ENCODE measurements at regions not wholly inside any gene's neighbourhood (a gene's known extent, or its start where the extent isn't known, plus 50 kb on each side); places are given as distances from the start of the nearest gene placed in this dataset.

DNA sequence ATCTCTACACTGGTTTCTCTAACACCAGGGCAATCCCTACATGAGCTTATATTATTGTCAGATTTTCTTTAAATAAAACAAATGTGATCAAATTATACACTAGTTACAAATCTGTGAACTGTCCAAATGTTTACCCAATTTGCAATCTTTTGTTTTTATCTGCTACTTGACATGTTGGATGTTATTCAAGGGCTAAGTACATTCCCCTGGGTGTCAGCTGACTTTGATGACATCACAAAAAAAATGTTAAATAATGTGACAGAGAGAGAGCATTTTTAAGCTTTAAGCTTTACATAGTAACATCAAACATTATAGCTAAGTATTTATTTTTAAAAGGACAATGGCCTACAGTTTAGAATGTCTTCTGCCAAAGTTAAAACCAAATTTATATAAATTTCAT is 431.3 kb upstream of the PKN2 start:
- CTCF ChIA-PET: no interaction called here
- intact Hi-C loops (cut with micrococcal nuclease; ENCODE audit: unreplicated experiment): no loop called here
- POLR2A ChIA-PET (ENCODE audit: low non-redundant PET): no interaction called here
- Histone ChIP-seq H3K27me3 (replicated peaks; ENCODE audit: insufficient read depth, low read depth, low read length, poor library complexity) (no peaks in the 10 kb centered on the region), H3K4me3 (ENCODE audit: low read depth, low read length, poor library complexity, severe bottlenecking) (no peak overlapping the region), H3K4me1 (ENCODE audit: insufficient read depth, low read length, poor library complexity, severe bottlenecking) (no peaks in the 10 kb centered on the region), H3K27ac (ENCODE audit: low read depth, low read length, poor library complexity, severe bottlenecking) (no peak overlapping the region), H3K9me3 (ENCODE audit: low read depth, low read length, poor library complexity, severe bottlenecking) (no peaks in the 10 kb centered on the region), H3K36me3 (ENCODE audit: insufficient read depth, low read length, poor library complexity, severe bottlenecking) (no peaks in the 10 kb centered on the region)
- DNase-seq (ENCODE audit: low spot score): no peak
- no peak for TF ChIP-seq EZH2 (IDR thresholded peaks at IDR 0.05; ENCODE audit: borderline replicate concordance, low read depth, low read length, poor library complexity, severe bottlenecking)
- TF ChIP-seq, protein P1, sequence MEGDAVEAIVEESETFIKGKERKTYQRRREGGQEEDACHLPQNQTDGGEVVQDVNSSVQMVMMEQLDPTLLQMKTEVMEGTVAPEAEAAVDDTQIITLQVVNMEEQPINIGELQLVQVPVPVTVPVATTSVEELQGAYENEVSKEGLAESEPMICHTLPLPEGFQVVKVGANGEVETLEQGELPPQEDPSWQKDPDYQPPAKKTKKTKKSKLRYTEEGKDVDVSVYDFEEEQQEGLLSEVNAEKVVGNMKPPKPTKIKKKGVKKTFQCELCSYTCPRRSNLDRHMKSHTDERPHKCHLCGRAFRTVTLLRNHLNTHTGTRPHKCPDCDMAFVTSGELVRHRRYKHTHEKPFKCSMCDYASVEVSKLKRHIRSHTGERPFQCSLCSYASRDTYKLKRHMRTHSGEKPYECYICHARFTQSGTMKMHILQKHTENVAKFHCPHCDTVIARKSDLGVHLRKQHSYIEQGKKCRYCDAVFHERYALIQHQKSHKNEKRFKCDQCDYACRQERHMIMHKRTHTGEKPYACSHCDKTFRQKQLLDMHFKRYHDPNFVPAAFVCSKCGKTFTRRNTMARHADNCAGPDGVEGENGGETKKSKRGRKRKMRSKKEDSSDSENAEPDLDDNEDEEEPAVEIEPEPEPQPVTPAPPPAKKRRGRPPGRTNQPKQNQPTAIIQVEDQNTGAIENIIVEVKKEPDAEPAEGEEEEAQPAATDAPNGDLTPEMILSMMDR (conservative IDR thresholded peaks at IDR 0.05; ENCODE audit: low read depth, low read length): no peak
- BruUV-seq (replicated peaks): no TSS peak

DNA sequence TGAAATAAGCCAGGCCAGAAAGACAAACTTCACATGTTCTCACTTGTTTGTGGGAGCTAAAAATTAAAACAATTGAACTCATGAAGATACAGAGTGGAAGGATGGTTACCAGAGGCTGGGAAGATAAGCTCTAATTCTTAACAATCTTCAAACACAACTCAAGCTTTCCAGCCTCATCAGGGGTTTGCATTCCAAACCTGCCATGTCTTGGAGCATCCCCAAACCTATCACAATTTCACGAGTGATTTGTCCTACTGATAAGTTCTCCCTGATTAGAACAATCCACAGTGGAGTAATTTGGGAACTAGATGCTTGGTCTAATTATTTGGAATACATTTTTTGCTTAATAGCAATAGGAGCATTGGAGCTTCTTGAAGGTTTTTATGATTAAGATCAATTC is 418.5 kb upstream of the PKN2 start:
- H3K27me3 ChIP-seq (replicated peaks; ENCODE audit: insufficient read depth, low read depth, low read length, poor library complexity): no peaks in the 10 kb centered on the region
- no peak overlapping the region for H3K27ac ChIP-seq (ENCODE audit: low read depth, low read length, poor library complexity, severe bottlenecking)
- intact Hi-C loops (cut with micrococcal nuclease; ENCODE audit: unreplicated experiment): no loop called here
- no peaks in the 10 kb centered on the region for H3K4me1 ChIP-seq (ENCODE audit: insufficient read depth, low read length, poor library complexity, severe bottlenecking)
- no peak for DNase-seq (ENCODE audit: low spot score)
- no TSS peak for BruUV-seq (replicated peaks)
- TF ChIP-seq EZH2 (IDR thresholded peaks at IDR 0.05; ENCODE audit: borderline replicate concordance, low read depth, low read length, poor library complexity, severe bottlenecking): no peak
- no peaks in the 10 kb centered on the region for H3K9me3 ChIP-seq (ENCODE audit: low read depth, low read length, poor library complexity, severe bottlenecking)
- H3K4me3 ChIP-seq (ENCODE audit: low read depth, low read length, poor library complexity, severe bottlenecking): no peak overlapping the region
- ChIA-PET POLR2A (ENCODE audit: low non-redundant PET) (no interaction called here), CTCF (interaction anchor here (0.6 kb wide), 1 partner anchor 87 kb away, joined by 3 read pairs; no protein-coding TSS in a partner anchor)
- H3K36me3 ChIP-seq (ENCODE audit: insufficient read depth, low read length, poor library complexity, severe bottlenecking): no peaks in the 10 kb centered on the region

DNA sequence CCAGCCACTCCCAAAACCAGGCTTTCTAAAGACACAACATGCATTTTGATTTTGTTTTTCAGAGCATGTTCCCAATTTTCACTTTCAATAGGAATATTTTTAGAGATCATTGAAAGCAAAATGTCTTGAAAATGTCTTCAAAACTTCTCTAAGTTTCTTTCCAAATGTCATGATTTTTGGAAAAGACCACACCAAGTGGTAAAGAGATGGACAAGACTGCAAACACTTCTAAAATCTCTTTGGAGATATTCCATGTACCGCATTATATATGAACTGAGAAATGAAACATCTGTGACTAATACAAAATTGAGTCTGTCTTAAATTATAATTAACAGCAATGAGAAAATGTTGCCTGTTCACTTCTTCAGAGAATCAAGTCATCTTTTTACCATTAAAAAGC is 418.0 kb upstream of the PKN2 start:
- H3K9me3 ChIP-seq (ENCODE audit: low read depth, low read length, poor library complexity, severe bottlenecking): no peaks in the 10 kb centered on the region
- H3K27me3 ChIP-seq (replicated peaks; ENCODE audit: insufficient read depth, low read depth, low read length, poor library complexity): no peaks in the 10 kb centered on the region
- no TSS peak for BruUV-seq (replicated peaks)
- ChIA-PET POLR2A (ENCODE audit: low non-redundant PET) (no interaction called here), CTCF (interaction anchor here (0.6 kb wide), 1 partner anchor 87 kb away, joined by 3 read pairs; no protein-coding TSS in a partner anchor)
- intact Hi-C loops (cut with micrococcal nuclease; ENCODE audit: unreplicated experiment): no loop called here
- H3K4me3 ChIP-seq (ENCODE audit: low read depth, low read length, poor library complexity, severe bottlenecking): no peak overlapping the region
- no peaks in the 10 kb centered on the region for H3K4me1 ChIP-seq (ENCODE audit: insufficient read depth, low read length, poor library complexity, severe bottlenecking)
- H3K36me3 ChIP-seq (ENCODE audit: insufficient read depth, low read length, poor library complexity, severe bottlenecking): no peaks in the 10 kb centered on the region
- TF ChIP-seq, protein P1 (conservative IDR thresholded peaks at IDR 0.05; ENCODE audit: low read depth, low read length): no peak
- no peak for TF ChIP-seq EZH2 (IDR thresholded peaks at IDR 0.05; ENCODE audit: borderline replicate concordance, low read depth, low read length, poor library complexity, severe bottlenecking)
- no peak for DNase-seq (ENCODE audit: low spot score)
- H3K27ac ChIP-seq (ENCODE audit: low read depth, low read length, poor library complexity, severe bottlenecking): no peak overlapping the region

DNA sequence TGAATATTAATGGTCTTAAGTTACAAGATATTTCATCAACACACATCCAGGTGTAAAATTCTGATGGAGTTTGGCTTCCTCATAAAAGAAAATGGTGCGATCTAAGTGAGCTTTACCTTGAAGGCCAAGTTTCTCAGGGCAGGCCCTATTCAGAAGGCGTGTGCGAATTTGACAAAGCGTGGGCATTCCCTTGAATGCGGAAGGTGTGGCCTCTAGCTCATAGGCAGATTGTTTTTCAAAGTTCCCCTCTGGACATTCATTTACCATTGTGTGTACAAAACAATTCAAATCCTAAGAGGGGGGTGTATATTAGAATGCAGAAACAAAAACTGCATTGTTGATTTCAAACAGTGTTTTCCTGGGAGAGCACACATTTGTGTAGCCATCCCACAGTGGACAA is 411.9 kb upstream of the PKN2 start:
- BruUV-seq (replicated peaks): no TSS peak
- no peaks in the 10 kb centered on the region for H3K27me3 ChIP-seq (replicated peaks; ENCODE audit: insufficient read depth, low read depth, low read length, poor library complexity)
- no peak overlapping the region for H3K27ac ChIP-seq (ENCODE audit: low read depth, low read length, poor library complexity, severe bottlenecking)
- TF ChIP-seq, protein P1 (conservative IDR thresholded peaks at IDR 0.05; ENCODE audit: low read depth, low read length): no peak
- no peak for TF ChIP-seq EZH2 (IDR thresholded peaks at IDR 0.05; ENCODE audit: borderline replicate concordance, low read depth, low read length, poor library complexity, severe bottlenecking)
- H3K9me3 ChIP-seq (ENCODE audit: low read depth, low read length, poor library complexity, severe bottlenecking): no peaks in the 10 kb centered on the region
- DNase-seq (ENCODE audit: low spot score): no peak
- H3K4me1 ChIP-seq (ENCODE audit: insufficient read depth, low read length, poor library complexity, severe bottlenecking): no peaks in the 10 kb centered on the region
- ChIA-PET POLR2A (ENCODE audit: low non-redundant PET) (no interaction called here), CTCF (no interaction called here)
- no peak overlapping the region for H3K4me3 ChIP-seq (ENCODE audit: low read depth, low read length, poor library complexity, severe bottlenecking)
- intact Hi-C loops (cut with micrococcal nuclease; ENCODE audit: unreplicated experiment): no loop called here
- H3K36me3 ChIP-seq (ENCODE audit: insufficient read depth, low read length, poor library complexity, severe bottlenecking): no peaks in the 10 kb centered on the region

All from A673 (cell line).